Fibroblast of skin of left biceps (primary cell): ENCODE measurements at regions not wholly inside any gene's neighbourhood (a gene's known extent, or its start where the extent isn't known, plus 50 kb on each side); places are given as distances from the start of the nearest gene placed in this dataset.
"Not testable (repeated sequence)": the region's sequence is repeated elsewhere in the genome, so short reads cannot be mapped to it uniquely, and the experiment has no call there.

Experiments used
- DNase-seq, 2 experiments: peaks; one replicate each; pipeline ENCODE4 v3.0.0-alpha.2; 2013; ENCODE audit warnings: low read depth in 2 of 2

GRCh38 chr10:63003816-63004453, 129.2 kb upstream of the NRBF2 start:
- no peak for DNase-seq

- DNase-seq = no peak
Observed at GRCh38 chr10:62996925-62997324, 136.2 kb upstream of the NRBF2 start.

- DNase-seq = no peak
Observed at GRCh38 chr10:62996516-62996915, 136.6 kb upstream of the NRBF2 start.

GRCh38 chr10:62993121-62993520, 140.0 kb upstream of the NRBF2 start:
- DNase-seq = no peak

- DNase-seq = no peak
Observed at GRCh38 chr10:62992145-62992721, 140.9 kb upstream of the NRBF2 start.

- DNase-seq = no peak
Observed at GRCh38 chr10:62990126-62990525, 143.0 kb upstream of the NRBF2 start.

- no peak for DNase-seq
Observed at GRCh38 chr10:62985807-62986600, 147.1 kb upstream of the NRBF2 start.

GRCh38 chr10:62981096-62981495, 152.0 kb upstream of the NRBF2 start:
- DNase-seq = no peak

- no peak for DNase-seq
Observed at GRCh38 chr10:62980687-62981086, 152.4 kb upstream of the NRBF2 start.

GRCh38 chr10:62979921-62980320, 153.2 kb upstream of the NRBF2 start:
- DNase-seq = no peak

GRCh38 chr10:62978482-62978881, 154.6 kb upstream of the NRBF2 start:
- no peak for DNase-seq

GRCh38 chr10:62974795-62975194, 158.3 kb upstream of the NRBF2 start:
- DNase-seq = not testable (repeated sequence)

- no peak for DNase-seq
Observed at GRCh38 chr10:62972103-62972502, 155.9 kb upstream of the EGR2 start.

- DNase-seq = no peak
Observed at GRCh38 chr10:62964026-62964425, 147.9 kb upstream of the EGR2 start.

- DNase-seq = no peak
Observed at GRCh38 chr10:62961951-62962523, 145.9 kb upstream of the EGR2 start.

- no peak for DNase-seq
Observed at GRCh38 chr10:62960416-62960815, 144.2 kb upstream of the EGR2 start.

GRCh38 chr10:62959553-62959952, 143.4 kb upstream of the EGR2 start:
- no peak for DNase-seq

GRCh38 chr10:62958980-62959379, 142.8 kb upstream of the EGR2 start:
- DNase-seq = no peak

GRCh38 chr10:62946278-62946677, 130.1 kb upstream of the EGR2 start:
- DNase-seq = no peak

GRCh38 chr10:62939698-62940097, 123.5 kb upstream of the EGR2 start:
- DNase-seq = no peak

GRCh38 chr10:62938672-62939071, 122.5 kb upstream of the EGR2 start:
- no peak for DNase-seq

GRCh38 chr10:62937674-62938073, 121.5 kb upstream of the EGR2 start:
- no peak for DNase-seq

- no peak for DNase-seq
Observed at GRCh38 chr10:62935022-62935421, 118.9 kb upstream of the EGR2 start.
